ENCODE measurements at regions not wholly inside any gene's neighbourhood (a gene's known extent, or its start where the extent isn't known, plus 50 kb on each side); places are given as distances from the start of the nearest gene placed in this dataset.

GRCh38 chr13:50276550-50276949 lies 261.3 kb downstream of the KCNRG start:
- no peak for TF ChIP-seq CTCF (IDR thresholded peaks at IDR 0.05)
- no peak for TF ChIP-seq POLR2A (IDR thresholded peaks at IDR 0.05)

All from transverse colon (tissue), 3 donors.